ENCODE measurements at regions not wholly inside any gene's neighbourhood (a gene's known extent, or its start where the extent isn't known, plus 50 kb on each side); places are given as distances from the start of the nearest gene placed in this dataset.

GRCh38 chr10:31659665-31660064 is 269.0 kb downstream of the ARHGAP12 start:
- Histone ChIP-seq H3K4me1 (no peaks in the 10 kb centered on the region), H3K27me3 (no peaks in the 10 kb centered on the region), H3K9me3 (no peaks in the 10 kb centered on the region), H3K36me3 (no peaks in the 10 kb centered on the region), H3K4me3 (no peak overlapping the region), H3K27ac (no peak overlapping the region)
- TF ChIP-seq, protein P1, sequence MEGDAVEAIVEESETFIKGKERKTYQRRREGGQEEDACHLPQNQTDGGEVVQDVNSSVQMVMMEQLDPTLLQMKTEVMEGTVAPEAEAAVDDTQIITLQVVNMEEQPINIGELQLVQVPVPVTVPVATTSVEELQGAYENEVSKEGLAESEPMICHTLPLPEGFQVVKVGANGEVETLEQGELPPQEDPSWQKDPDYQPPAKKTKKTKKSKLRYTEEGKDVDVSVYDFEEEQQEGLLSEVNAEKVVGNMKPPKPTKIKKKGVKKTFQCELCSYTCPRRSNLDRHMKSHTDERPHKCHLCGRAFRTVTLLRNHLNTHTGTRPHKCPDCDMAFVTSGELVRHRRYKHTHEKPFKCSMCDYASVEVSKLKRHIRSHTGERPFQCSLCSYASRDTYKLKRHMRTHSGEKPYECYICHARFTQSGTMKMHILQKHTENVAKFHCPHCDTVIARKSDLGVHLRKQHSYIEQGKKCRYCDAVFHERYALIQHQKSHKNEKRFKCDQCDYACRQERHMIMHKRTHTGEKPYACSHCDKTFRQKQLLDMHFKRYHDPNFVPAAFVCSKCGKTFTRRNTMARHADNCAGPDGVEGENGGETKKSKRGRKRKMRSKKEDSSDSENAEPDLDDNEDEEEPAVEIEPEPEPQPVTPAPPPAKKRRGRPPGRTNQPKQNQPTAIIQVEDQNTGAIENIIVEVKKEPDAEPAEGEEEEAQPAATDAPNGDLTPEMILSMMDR (IDR thresholded peaks at IDR 0.05) = no peak
- intact Hi-C loops (cut with DNase I) = no loop called here
- DNase-seq = no peak
- no peak for ATAC-seq

GRCh38 chr10:31657434-31657872 is 271.2 kb downstream of the ARHGAP12 start:
- H3K4me1 ChIP-seq = no peaks in the 10 kb centered on the region
- intact Hi-C loops (cut with DNase I) = no loop called here
- ATAC-seq (peak; percentile 42), DNase-seq (peak in 2 of 4 donors; percentile 64 to 72)
- H3K36me3 ChIP-seq = no peaks in the 10 kb centered on the region
- no peaks in the 10 kb centered on the region for H3K27me3 ChIP-seq
- peak overlapping the region in 1 of 2 donors; percentile 45 for H3K27ac ChIP-seq
- TF ChIP-seq, protein P1 (IDR thresholded peaks at IDR 0.05) = no peak
- H3K9me3 ChIP-seq = no peaks in the 10 kb centered on the region
- no peak overlapping the region for H3K4me3 ChIP-seq

DNA sequence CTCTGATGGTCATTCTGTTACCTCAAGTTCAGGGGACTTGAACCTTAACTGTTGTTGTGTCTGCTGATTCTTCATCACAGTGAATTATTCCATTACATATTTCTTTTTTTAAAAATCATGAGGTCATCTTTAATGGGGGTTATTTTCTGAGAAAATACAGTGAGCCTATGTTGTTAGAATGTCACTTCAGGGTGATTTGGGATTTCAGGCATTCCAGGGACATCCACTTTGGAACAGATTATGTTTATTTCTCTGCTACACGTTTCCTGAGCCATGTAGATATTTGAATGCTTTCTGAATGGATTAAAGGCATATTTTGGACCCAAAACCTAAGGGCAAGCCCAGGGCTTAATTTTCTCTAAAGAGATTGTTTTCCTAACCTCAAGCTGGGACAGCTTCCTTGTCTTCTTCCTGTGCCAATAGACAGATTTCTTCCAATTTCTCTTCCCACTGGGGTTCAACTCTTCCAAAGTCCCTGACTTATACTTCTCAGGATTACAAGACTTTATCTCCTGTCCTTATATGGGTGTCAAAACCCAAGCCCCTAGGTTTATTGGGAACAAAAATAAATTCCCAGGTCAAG is 271.7 kb downstream of the ARHGAP12 start:
- Histone ChIP-seq H3K4me3 (no peak overlapping the region), H3K27me3 (no peaks in the 10 kb centered on the region), H3K4me1 (no peaks in the 10 kb centered on the region), H3K9me3 (no peaks in the 10 kb centered on the region), H3K36me3 (no peaks in the 10 kb centered on the region), H3K27ac (peak overlapping the region in 1 of 2 donors; percentile 45)
- intact Hi-C loops (cut with DNase I) = no loop called here
- TF ChIP-seq, protein P1 (IDR thresholded peaks at IDR 0.05) = no peak
- ATAC-seq (no peak), DNase-seq (peak in 1 of 4 donors; percentile 6)

DNA sequence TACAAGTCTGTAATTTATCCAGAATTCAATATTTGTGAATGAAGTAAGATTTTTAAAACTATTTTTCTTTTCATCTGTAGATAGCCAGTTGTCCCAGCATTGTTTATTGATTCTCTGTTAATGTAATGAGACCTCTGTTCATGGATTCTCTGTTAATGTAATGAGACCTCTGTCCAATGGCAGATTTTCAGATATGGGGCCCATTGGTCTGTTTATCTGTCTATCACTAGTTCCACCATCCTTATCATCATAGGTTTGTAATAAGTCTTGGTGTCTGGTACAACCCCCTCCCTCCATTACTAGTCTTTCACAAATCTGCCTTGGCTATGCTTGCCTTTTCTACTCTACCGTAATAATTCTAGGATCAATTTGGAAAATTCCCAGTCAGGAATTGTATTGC is 276.6 kb downstream of the ARHGAP12 start:
- H3K4me3 ChIP-seq = no peak overlapping the region
- TF ChIP-seq, protein P1 (IDR thresholded peaks at IDR 0.05) = no peak
- H3K27me3 ChIP-seq = no peaks in the 10 kb centered on the region
- no peaks in the 10 kb centered on the region for H3K4me1 ChIP-seq
- ATAC-seq = no peak
- no peaks in the 10 kb centered on the region for H3K36me3 ChIP-seq
- no peak overlapping the region for H3K27ac ChIP-seq
- DNase-seq = no peak
- no peaks in the 10 kb centered on the region for H3K9me3 ChIP-seq
- intact Hi-C loops (cut with DNase I) = no loop called here

GRCh38 chr10:31650010-31650409 is 278.6 kb downstream of the ARHGAP12 start:
- TF ChIP-seq, protein P1 (IDR thresholded peaks at IDR 0.05) = no peak
- Histone ChIP-seq H3K27ac (peak overlapping the region; percentile 55 to 58), H3K9me3 (no peaks in the 10 kb centered on the region), H3K4me3 (no peak overlapping the region), H3K4me1 (no peaks in the 10 kb centered on the region), H3K36me3 (no peaks in the 10 kb centered on the region), H3K27me3 (no peaks in the 10 kb centered on the region)
- DNase-seq (peak in 1 of 4 donors; percentile 65), ATAC-seq (peak; percentile 58)
- intact Hi-C loops (cut with DNase I) = no loop called here
